ENCODE measurements at regions not wholly inside any gene's neighbourhood (a gene's known extent, or its start where the extent isn't known, plus 50 kb on each side); places are given as distances from the start of the nearest gene placed in this dataset.

DNA sequence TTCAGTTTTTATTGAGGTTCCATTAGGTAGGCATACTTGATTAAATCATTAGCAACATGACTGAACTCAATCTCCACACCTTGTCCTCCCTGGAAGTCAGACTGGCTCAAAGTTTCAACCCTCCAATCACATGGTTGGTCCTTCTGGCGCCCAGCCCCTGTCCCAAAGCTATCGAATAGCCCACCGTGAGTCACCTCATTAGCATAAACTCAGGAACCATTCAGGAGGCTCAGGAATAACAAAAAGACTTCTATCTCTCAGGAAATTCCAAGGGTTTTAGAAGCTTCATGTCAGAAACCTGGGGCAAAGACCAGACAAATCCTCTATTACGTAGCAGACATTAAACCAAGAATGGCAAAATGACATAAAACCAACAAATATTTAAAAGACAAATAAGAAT, 78.6 kb downstream of the RGS2 start:
- H3K4me2 ChIP-seq (ENCODE audit: control insufficient read depth, insufficient read depth) = no peak overlapping the region
- ChIA-PET RAD21 (ENCODE audit: unreplicated experiment) (no interaction called here), CTCF (no interaction called here), SMC1A (ENCODE audit: uncharacterized antibody, unreplicated experiment) (no interaction called here), POLR2A (no interaction called here)
- no peak overlapping the region for H2AFZ ChIP-seq (ENCODE audit: control insufficient read depth, low read depth, low read length)
- H3K9ac ChIP-seq (ENCODE audit: control insufficient read depth, insufficient read depth, low read length) = no peak overlapping the region
- H3K4me1 ChIP-seq (ENCODE audit: control insufficient read depth, insufficient read depth, low read length) = no peaks in the 10 kb centered on the region
- H3K9me3 ChIP-seq (replicated peaks; ENCODE audit: control insufficient read depth, insufficient read depth, low read length) = no peaks in the 10 kb centered on the region
- H3K27ac ChIP-seq (ENCODE audit: control insufficient read depth, insufficient read depth) = no peak overlapping the region
- FAIRE-seq (no peak), DNase-seq (ENCODE audit: low read depth, low spot score) (no peak), ATAC-seq (no peak)
- H3K36me3 ChIP-seq (ENCODE audit: control insufficient read depth in 2 of 2, insufficient read depth in 2 of 2, low read length in 1 of 2) = no peaks in the 10 kb centered on the region
- no peaks in the 10 kb centered on the region for H3K79me2 ChIP-seq (ENCODE audit: control insufficient read depth, insufficient read depth, low read length)
- intact Hi-C loops (cut with micrococcal nuclease; ENCODE audit: unreplicated experiment) = no loop called here
- H3K4me3 ChIP-seq = no peak overlapping the region
- H4K20me1 ChIP-seq (ENCODE audit: control insufficient read depth, insufficient read depth) = no peaks in the 10 kb centered on the region
- H3K27me3 ChIP-seq (replicated peaks in 1 of 2; ENCODE audit: control insufficient read depth in 2 of 2, insufficient read depth in 2 of 2, low read length in 1 of 2) = no peaks in the 10 kb centered on the region
- no TSS peak for BruUV-seq (replicated peaks)
- 25% methylated on average over 4 of the region's 4 CpGs for WGBS (ENCODE audit: insufficient coverage, insufficient replicate concordance, low lambda C conversion rate, missing lambda C conversion rate)
- in situ Hi-C loops (cut with MboI) = no loop called here
- no peak for TF ChIP-seq RUNX3 (IDR thresholded peaks at IDR 0.05; ENCODE audit: low read length)
- no peak for TF ChIP-seq STAT1 (conservative IDR thresholded peaks at IDR 0.05)
- TF ChIP-seq SMAD1 (IDR thresholded peaks at IDR 0.05; ENCODE audit: low read depth, partially characterized antibody) = no peak
- no peak for TF ChIP-seq E4F1 (IDR thresholded peaks at IDR 0.05; ENCODE audit: borderline replicate concordance, partially characterized antibody)
- no peak for TF ChIP-seq BCL11A (IDR thresholded peaks at IDR 0.05; ENCODE audit: low read depth, low read length)
- TF ChIP-seq NR2F1 (conservative IDR thresholded peaks at IDR 0.05) = no peak
- no peak for TF ChIP-seq TAF1 (IDR thresholded peaks at IDR 0.05; ENCODE audit: borderline replicate concordance, low read depth, low read length)
- no peak for TF ChIP-seq MXI1 (IDR thresholded peaks at IDR 0.05; ENCODE audit: low read depth, low read length)
- no peak for TF ChIP-seq EGR1 (IDR thresholded peaks at IDR 0.05; ENCODE audit: borderline replicate concordance in 1 of 2, low read depth in 2 of 2, low read length in 2 of 2)
- no peak for TF ChIP-seq SIX5 (IDR thresholded peaks at IDR 0.05; ENCODE audit: low read depth, low read length, severe bottlenecking)
- no peak for TF ChIP-seq CREB1 (IDR thresholded peaks at IDR 0.05; ENCODE audit: low read depth)
- TF ChIP-seq, protein P1, sequence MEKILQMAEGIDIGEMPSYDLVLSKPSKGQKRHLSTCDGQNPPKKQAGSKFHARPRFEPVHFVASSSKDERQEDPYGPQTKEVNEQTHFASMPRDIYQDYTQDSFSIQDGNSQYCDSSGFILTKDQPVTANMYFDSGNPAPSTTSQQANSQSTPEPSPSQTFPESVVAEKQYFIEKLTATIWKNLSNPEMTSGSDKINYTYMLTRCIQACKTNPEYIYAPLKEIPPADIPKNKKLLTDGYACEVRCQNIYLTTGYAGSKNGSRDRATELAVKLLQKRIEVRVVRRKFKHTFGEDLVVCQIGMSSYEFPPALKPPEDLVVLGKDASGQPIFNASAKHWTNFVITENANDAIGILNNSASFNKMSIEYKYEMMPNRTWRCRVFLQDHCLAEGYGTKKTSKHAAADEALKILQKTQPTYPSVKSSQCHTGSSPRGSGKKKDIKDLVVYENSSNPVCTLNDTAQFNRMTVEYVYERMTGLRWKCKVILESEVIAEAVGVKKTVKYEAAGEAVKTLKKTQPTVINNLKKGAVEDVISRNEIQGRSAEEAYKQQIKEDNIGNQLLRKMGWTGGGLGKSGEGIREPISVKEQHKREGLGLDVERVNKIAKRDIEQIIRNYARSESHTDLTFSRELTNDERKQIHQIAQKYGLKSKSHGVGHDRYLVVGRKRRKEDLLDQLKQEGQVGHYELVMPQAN (conservative IDR thresholded peaks at IDR 0.05) = no peak
- TF ChIP-seq IRF5 (IDR thresholded peaks at IDR 0.05; ENCODE audit: borderline replicate concordance) = no peak
- TF ChIP-seq TBL1XR1 (IDR thresholded peaks at IDR 0.05; ENCODE audit: low read depth, low read length) = no peak
- TF ChIP-seq, protein P2, sequence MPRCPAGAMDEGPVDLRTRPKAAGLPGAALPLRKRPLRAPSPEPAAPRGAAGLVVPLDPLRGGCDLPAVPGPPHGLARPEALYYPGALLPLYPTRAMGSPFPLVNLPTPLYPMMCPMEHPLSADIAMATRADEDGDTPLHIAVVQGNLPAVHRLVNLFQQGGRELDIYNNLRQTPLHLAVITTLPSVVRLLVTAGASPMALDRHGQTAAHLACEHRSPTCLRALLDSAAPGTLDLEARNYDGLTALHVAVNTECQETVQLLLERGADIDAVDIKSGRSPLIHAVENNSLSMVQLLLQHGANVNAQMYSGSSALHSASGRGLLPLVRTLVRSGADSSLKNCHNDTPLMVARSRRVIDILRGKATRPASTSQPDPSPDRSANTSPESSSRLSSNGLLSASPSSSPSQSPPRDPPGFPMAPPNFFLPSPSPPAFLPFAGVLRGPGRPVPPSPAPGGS (IDR thresholded peaks at IDR 0.05; ENCODE audit: borderline replicate concordance, insufficient read depth, low read depth, low read length, poor library complexity, severe bottlenecking) = no peak
- no peak for TF ChIP-seq ATF7 (IDR thresholded peaks at IDR 0.05; ENCODE audit: low read depth)
- no peak for TF ChIP-seq ZNF217 (IDR thresholded peaks at IDR 0.05)

Data from GM12878 (cell line).